HuH-7 (cell line): ENCODE measurements at regions not wholly inside any gene's neighbourhood (a gene's known extent, or its start where the extent isn't known, plus 50 kb on each side); places are given as distances from the start of the nearest gene placed in this dataset.
"Not testable (repeated sequence)": the region's sequence is repeated elsewhere in the genome, so short reads cannot be mapped to it uniquely, and the experiment has no call there.

Experiments
- DNase-seq: peaks from one replicate; pipeline ENCODE4 v3.0.0; 2011; ENCODE audit warnings: low spot score

- no peak for DNase-seq
Measured at GRCh38 chr9:13814647-13815400, 499.1 kb downstream of the NFIB start.

- no peak for DNase-seq
Measured at GRCh38 chr9:13811876-13812275, 502.1 kb downstream of the NFIB start.

- DNase-seq, result no peak
Measured at GRCh38 chr9:13810510-13810909, 503.4 kb downstream of the NFIB start.

- DNase-seq, result no peak
Measured at GRCh38 chr9:13809401-13809800, 504.5 kb downstream of the NFIB start.

GRCh38 chr9:13807118-13807517 lies 506.8 kb downstream of the NFIB start:
- DNase-seq, result no peak

GRCh38 chr9:13806714-13807113 lies 507.2 kb downstream of the NFIB start:
- DNase-seq, result no peak

GRCh38 chr9:13805546-13805945 lies 508.4 kb downstream of the NFIB start:
- no peak for DNase-seq

GRCh38 chr9:13804532-13804931 lies 509.4 kb downstream of the NFIB start:
- no peak for DNase-seq

GRCh38 chr9:13800776-13801175 lies 513.2 kb downstream of the NFIB start:
- no peak for DNase-seq

- not testable (repeated sequence) for DNase-seq
Measured at GRCh38 chr9:13797701-13798100, 516.2 kb downstream of the NFIB start.

- no peak for DNase-seq
Measured at GRCh38 chr9:13791816-13792215, 512.3 kb upstream of the MPDZ start.

- DNase-seq, result no peak
Measured at GRCh38 chr9:13790055-13790454, 510.6 kb upstream of the MPDZ start.

- DNase-seq, result no peak
Measured at GRCh38 chr9:13787234-13787833, 507.8 kb upstream of the MPDZ start.

GRCh38 chr9:13786711-13787110 lies 507.2 kb upstream of the MPDZ start:
- DNase-seq, result no peak

- no peak for DNase-seq
Measured at GRCh38 chr9:13786131-13786530, 506.6 kb upstream of the MPDZ start.

GRCh38 chr9:13779106-13779505 lies 499.6 kb upstream of the MPDZ start:
- no peak for DNase-seq

GRCh38 chr9:13778631-13779030 lies 499.1 kb upstream of the MPDZ start:
- no peak for DNase-seq

- no peak for DNase-seq
Measured at GRCh38 chr9:13770956-13771355, 491.5 kb upstream of the MPDZ start.

- DNase-seq, result no peak
Measured at GRCh38 chr9:13769641-13770040, 490.1 kb upstream of the MPDZ start.

GRCh38 chr9:13769006-13769405 lies 489.5 kb upstream of the MPDZ start:
- DNase-seq, result no peak

- no peak for DNase-seq
Measured at GRCh38 chr9:13762209-13762608, 482.7 kb upstream of the MPDZ start.

- no peak for DNase-seq
Measured at GRCh38 chr9:13759551-13759950, 480.1 kb upstream of the MPDZ start.

- no peak for DNase-seq
Measured at GRCh38 chr9:13758936-13759335, 479.4 kb upstream of the MPDZ start.

- DNase-seq, result no peak
Measured at GRCh38 chr9:13756943-13757342, 477.5 kb upstream of the MPDZ start.
